GM19438 (cell line): ENCODE measurements at regions not wholly inside any gene's neighbourhood (a gene's known extent, or its start where the extent isn't known, plus 50 kb on each side); places are given as distances from the start of the nearest gene placed in this dataset.

Experiments
- ATAC-seq: cut with Tn5 transposase; IDR thresholded peaks from one replicate; pipeline ENCODE4 v1.9.1; 2021; ENCODE audit warnings: low read depth; ENCODE audit not compliant: unreplicated experiment

GRCh38 chr2:220078439-220078838 is 451.0 kb downstream of the SLC4A3 start:
- no peak for ATAC-seq

GRCh38 chr2:220079595-220079994 is 452.2 kb downstream of the SLC4A3 start:
- ATAC-seq = no peak

GRCh38 chr2:220081171-220081570 is 453.7 kb downstream of the SLC4A3 start:
- no peak for ATAC-seq

GRCh38 chr2:220090050-220090449 is 462.6 kb downstream of the SLC4A3 start:
- ATAC-seq = no peak

GRCh38 chr2:220096406-220096805 is 469.0 kb downstream of the SLC4A3 start:
- no peak for ATAC-seq

- no peak for ATAC-seq
These were observed 474.6 kb downstream of the SLC4A3 start for GRCh38 chr2:220101980-220102379.

GRCh38 chr2:220103596-220103995 is 476.2 kb downstream of the SLC4A3 start:
- no peak for ATAC-seq

- no peak for ATAC-seq
These were observed 477.5 kb downstream of the SLC4A3 start for GRCh38 chr2:220104871-220105351.

GRCh38 chr2:220106065-220106464 is 478.6 kb downstream of the SLC4A3 start:
- no peak for ATAC-seq

- no peak for ATAC-seq
These were observed 480.0 kb downstream of the SLC4A3 start for GRCh38 chr2:220107380-220107791.

- no peak for ATAC-seq
These were observed 487.0 kb downstream of the SLC4A3 start for GRCh38 chr2:220114443-220114842.

GRCh38 chr2:220117025-220117424 is 489.6 kb downstream of the SLC4A3 start:
- no peak for ATAC-seq

GRCh38 chr2:220120041-220120440 is 492.6 kb downstream of the SLC4A3 start:
- ATAC-seq = no peak

GRCh38 chr2:220123751-220124150 is 496.3 kb downstream of the SLC4A3 start:
- no peak for ATAC-seq

- no peak for ATAC-seq
These were observed 498.1 kb downstream of the SLC4A3 start for GRCh38 chr2:220125551-220125950.

GRCh38 chr2:220127311-220127710 is 499.9 kb downstream of the SLC4A3 start:
- ATAC-seq = no peak

- ATAC-seq = no peak
These were observed 500.4 kb downstream of the SLC4A3 start for GRCh38 chr2:220127876-220128275.

- ATAC-seq = no peak
These were observed 502.0 kb downstream of the SLC4A3 start for GRCh38 chr2:220129391-220129790.

- ATAC-seq = no peak
These were observed 507.5 kb downstream of the SLC4A3 start for GRCh38 chr2:220134756-220135534.

- ATAC-seq = no peak
These were observed 515.9 kb downstream of the SLC4A3 start for GRCh38 chr2:220143336-220143735.

GRCh38 chr2:220144411-220144810 is 517.0 kb downstream of the SLC4A3 start:
- no peak for ATAC-seq
